ENCODE measurements at regions not wholly inside any gene's neighbourhood (a gene's known extent, or its start where the extent isn't known, plus 50 kb on each side); places are given as distances from the start of the nearest gene placed in this dataset.

DNA sequence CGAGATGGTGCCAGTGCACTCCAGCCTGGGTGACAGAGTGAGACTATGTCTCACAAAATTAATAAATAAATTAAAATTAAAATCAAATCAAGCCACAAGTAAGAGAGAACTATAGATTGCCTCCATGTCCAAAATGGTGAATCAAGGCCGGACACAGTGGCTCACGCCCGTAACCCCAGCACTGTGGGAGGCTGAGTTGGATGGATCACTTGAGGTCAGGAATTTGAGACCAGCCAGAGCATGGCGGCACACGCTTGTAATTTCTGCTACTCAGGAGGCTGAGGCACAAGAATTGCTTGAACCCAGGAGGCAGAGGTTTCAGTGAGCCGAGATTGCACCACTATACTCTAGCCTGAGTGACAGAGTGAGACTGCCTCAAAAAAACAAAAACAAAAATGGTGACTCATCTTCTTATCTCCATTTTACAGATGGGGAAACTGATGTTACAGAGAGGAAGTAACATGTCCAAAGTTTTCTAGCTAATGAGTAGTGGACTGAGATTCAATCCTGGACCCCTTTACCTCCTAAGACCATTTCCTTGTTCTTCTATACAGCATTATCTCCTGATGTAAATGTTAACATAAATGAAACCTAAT lies 99.0 kb upstream of the HNRNPU start:
- peaks cover 10 to 19% (median 16%) of the 10 kb centered on the region in 7 donors for H3K4me1 Mint-ChIP-seq
- H3K4me1 ChIP-seq (ENCODE audit: control insufficient read depth in 2 of 2, insufficient read depth in 2 of 2, low read length in 2 of 2): peaks cover 10 to 11% of the 10 kb centered on the region in 2 donors
- H3K4me3 Mint-ChIP-seq: peak overlapping the region in 3 of 10 donors; percentile 22 to 36 (median 26)
- H3K9me3 Mint-ChIP-seq: no peaks in the 10 kb centered on the region
- no peak overlapping the region for H3K4me3 ChIP-seq (ENCODE audit: low read length)
- no peaks in the 10 kb centered on the region for H3K27me3 ChIP-seq (ENCODE audit: control insufficient read depth in 2 of 2, insufficient read depth in 2 of 2, low read length in 2 of 2)
- CTCF ChIA-PET: no interaction called here
- no peaks in the 10 kb centered on the region for H3K36me3 Mint-ChIP-seq
- no peak overlapping the region for H3K27ac ChIP-seq (ENCODE audit: low read depth, low read length)
- ATAC-seq (no peak), DNase-seq (no peak)
- POLR2A ChIA-PET: interaction anchor here (1.0 to 9.7 kb wide), 3 partner anchors 10 to 130 kb away, joined by 3 to 308 read pairs (median 4); partner anchors contain the start of gene HNRNPU
- H3K27ac Mint-ChIP-seq: peak overlapping the region in 3 of 9 donors; percentile 54 to 77 (median 58)
- no peaks in the 10 kb centered on the region for H3K36me3 ChIP-seq (ENCODE audit: control insufficient read depth in 2 of 3, insufficient read depth in 3 of 3, low read length in 3 of 3)
- H3K27me3 Mint-ChIP-seq: peaks cover 0 to 3% (median 0%) of the 10 kb centered on the region in 5 donors
- intact Hi-C loops (cut with micrococcal nuclease): loop anchor here in 1 of 2 donors (10.0 kb wide), 2 partner anchors 991 to 1709 kb away; partner anchors contain the start of genes CEP170 and SDCCAG8
- no peaks in the 10 kb centered on the region for H3K9me3 ChIP-seq (ENCODE audit: control insufficient read depth in 2 of 3, low read length in 3 of 3)

DNA sequence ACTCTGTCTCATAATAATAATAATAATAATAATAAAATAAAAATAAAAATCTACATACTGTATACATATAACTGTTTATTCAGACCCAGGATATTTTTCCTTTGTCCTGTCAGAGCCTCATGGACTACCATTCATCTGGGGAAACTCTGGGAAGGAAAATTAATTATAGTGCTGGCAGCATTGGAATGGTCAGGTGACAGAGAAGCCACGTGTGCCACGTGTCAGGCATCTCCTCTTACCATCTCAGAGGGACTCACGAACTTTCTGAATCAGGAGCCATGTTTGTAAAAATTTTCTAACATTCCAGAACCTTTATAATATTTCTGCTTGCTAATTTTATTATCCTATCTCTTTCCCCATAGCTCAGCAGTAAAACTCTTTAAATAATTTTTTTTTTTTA lies 97.8 kb upstream of the HNRNPU start:
- no peaks in the 10 kb centered on the region for H3K9me3 Mint-ChIP-seq
- H3K27me3 Mint-ChIP-seq: no peaks in the 10 kb centered on the region

DNA sequence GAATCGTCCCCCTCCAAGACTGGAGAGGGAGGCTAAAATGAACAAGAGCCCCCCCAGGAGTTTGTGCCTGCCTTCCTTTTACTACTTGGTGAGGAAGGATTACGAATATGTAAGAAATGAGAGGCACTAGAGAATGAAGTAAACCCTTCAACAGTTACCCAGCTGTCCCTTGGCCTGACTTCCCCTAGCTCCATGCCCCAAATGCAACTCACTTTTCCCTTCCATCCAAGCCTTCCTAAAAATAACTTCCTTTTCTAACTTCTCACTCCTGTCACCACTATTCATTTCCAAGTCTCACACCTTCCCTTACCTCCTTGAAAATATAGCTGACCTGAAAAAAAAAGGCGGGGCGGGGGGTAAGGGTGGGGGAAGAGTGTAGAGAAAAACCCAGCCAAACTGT lies 96.6 kb upstream of the HNRNPU start:
- POLR2A ChIA-PET: no interaction called here

More for the DNA sequence above, 97.8 kb upstream of the HNRNPU start:
- intact Hi-C loops (cut with micrococcal nuclease): loop anchor here in 1 of 2 donors (10.0 kb wide), 2 partner anchors 993 to 1707 kb away; partner anchors contain the start of genes CEP170 and SDCCAG8
- no peak for ATAC-seq
- DNase-seq: no peak
- H3K27ac ChIP-seq (ENCODE audit: low read depth, low read length): no peak overlapping the region
- no peak overlapping the region for H3K4me3 ChIP-seq (ENCODE audit: low read length)
- no peaks in the 10 kb centered on the region for H3K27me3 ChIP-seq (ENCODE audit: control insufficient read depth in 2 of 2, insufficient read depth in 2 of 2, low read length in 2 of 2)
- Mint-ChIP-seq H3K36me3 (no peaks in the 10 kb centered on the region), H3K4me3 (no peak overlapping the region), H3K4me1 (peaks cover 8 to 16% (median 12%) of the 10 kb centered on the region in 7 donors), H3K27ac (no peak overlapping the region)
- CTCF ChIA-PET: no interaction called here
- H3K4me1 ChIP-seq (ENCODE audit: control insufficient read depth in 2 of 2, insufficient read depth in 2 of 2, low read length in 2 of 2): peaks cover 10 to 11% of the 10 kb centered on the region in 2 donors
- POLR2A ChIA-PET: no interaction called here
- H3K9me3 ChIP-seq (ENCODE audit: control insufficient read depth in 2 of 3, low read length in 3 of 3): no peaks in the 10 kb centered on the region
- H3K36me3 ChIP-seq (ENCODE audit: control insufficient read depth in 2 of 3, insufficient read depth in 3 of 3, low read length in 3 of 3): no peaks in the 10 kb centered on the region

DNA sequence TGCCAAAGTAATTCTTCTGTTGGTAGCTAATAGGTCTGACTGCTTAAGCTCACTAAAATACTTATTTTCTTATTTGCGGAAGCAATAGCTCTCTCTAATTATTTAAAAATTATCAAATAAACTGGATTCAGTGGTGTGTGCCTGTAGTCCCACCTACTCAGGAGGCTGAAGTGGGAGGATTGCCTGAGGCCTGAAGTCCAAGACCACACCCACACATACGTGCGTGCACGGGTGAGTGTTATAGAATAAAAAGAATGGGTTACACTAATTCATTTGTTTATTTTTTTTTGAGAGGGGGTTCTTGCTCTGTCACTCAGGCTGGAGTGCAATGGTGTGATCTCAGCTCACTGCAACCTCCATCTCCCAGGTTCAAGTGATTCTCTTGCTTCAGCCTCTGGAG lies 94.2 kb upstream of the HNRNPU start:
- ChIA-PET CTCF (no interaction called here), POLR2A (interaction anchor here (0.9 to 1.3 kb wide), 2 partner anchors 11 to 124 kb away, joined by 3 read pairs; a partner anchor contains a TSS)
- no peak overlapping the region for H3K27ac ChIP-seq (ENCODE audit: low read depth, low read length)
- DNase-seq (no peak), ATAC-seq (no peak)
- no peak overlapping the region for H3K4me3 Mint-ChIP-seq
- no peaks in the 10 kb centered on the region for H3K27me3 ChIP-seq (ENCODE audit: control insufficient read depth in 2 of 2, insufficient read depth in 2 of 2, low read length in 2 of 2)
- no peaks in the 10 kb centered on the region for H3K9me3 Mint-ChIP-seq
- no peaks in the 10 kb centered on the region for H3K36me3 Mint-ChIP-seq
- H3K27ac Mint-ChIP-seq: no peak overlapping the region
- H3K4me1 Mint-ChIP-seq: peaks cover under 1 to 5% (median 2%) of the 10 kb centered on the region in 7 donors
- H3K9me3 ChIP-seq (ENCODE audit: control insufficient read depth in 2 of 3, low read length in 3 of 3): no peaks in the 10 kb centered on the region
- peaks cover 0 to 10% (median 0%) of the 10 kb centered on the region in 5 donors for H3K27me3 Mint-ChIP-seq
- intact Hi-C loops (cut with micrococcal nuclease): no loop called here
- H3K36me3 ChIP-seq (ENCODE audit: control insufficient read depth in 2 of 3, insufficient read depth in 3 of 3, low read length in 3 of 3): no peaks in the 10 kb centered on the region
- peaks cover under 1 to 1% of the 10 kb centered on the region in 2 donors for H3K4me1 ChIP-seq (ENCODE audit: control insufficient read depth in 2 of 2, insufficient read depth in 2 of 2, low read length in 2 of 2)
- no peak overlapping the region for H3K4me3 ChIP-seq (ENCODE audit: low read length)

More for the DNA sequence above, 96.6 kb upstream of the HNRNPU start:
- intact Hi-C loops (cut with micrococcal nuclease): loop anchor here in 1 of 2 donors (10.0 kb wide), 2 partner anchors 994 to 1706 kb away; partner anchors contain the start of genes CEP170 and SDCCAG8
- Histone ChIP-seq H3K9me3 (ENCODE audit: control insufficient read depth in 2 of 3, low read length in 3 of 3) (no peaks in the 10 kb centered on the region), H3K36me3 (ENCODE audit: control insufficient read depth in 2 of 3, insufficient read depth in 3 of 3, low read length in 3 of 3) (no peaks in the 10 kb centered on the region), H3K27me3 (ENCODE audit: control insufficient read depth in 2 of 2, insufficient read depth in 2 of 2, low read length in 2 of 2) (no peaks in the 10 kb centered on the region), H3K4me1 (ENCODE audit: control insufficient read depth in 2 of 2, insufficient read depth in 2 of 2, low read length in 2 of 2) (peaks cover 10 to 11% of the 10 kb centered on the region in 2 donors), H3K27ac (ENCODE audit: low read depth, low read length) (no peak overlapping the region), H3K4me3 (ENCODE audit: low read length) (no peak overlapping the region)
- Mint-ChIP-seq H3K36me3 (no peaks in the 10 kb centered on the region), H3K4me1 (peaks cover 8 to 16% (median 12%) of the 10 kb centered on the region in 7 donors), H3K27ac (no peak overlapping the region), H3K27me3 (peaks cover 0 to 5% (median 0%) of the 10 kb centered on the region in 5 donors), H3K9me3 (no peaks in the 10 kb centered on the region), H3K4me3 (no peak overlapping the region)
- DNase-seq: no peak
- CTCF ChIA-PET: no interaction called here
- ATAC-seq: no peak

DNA sequence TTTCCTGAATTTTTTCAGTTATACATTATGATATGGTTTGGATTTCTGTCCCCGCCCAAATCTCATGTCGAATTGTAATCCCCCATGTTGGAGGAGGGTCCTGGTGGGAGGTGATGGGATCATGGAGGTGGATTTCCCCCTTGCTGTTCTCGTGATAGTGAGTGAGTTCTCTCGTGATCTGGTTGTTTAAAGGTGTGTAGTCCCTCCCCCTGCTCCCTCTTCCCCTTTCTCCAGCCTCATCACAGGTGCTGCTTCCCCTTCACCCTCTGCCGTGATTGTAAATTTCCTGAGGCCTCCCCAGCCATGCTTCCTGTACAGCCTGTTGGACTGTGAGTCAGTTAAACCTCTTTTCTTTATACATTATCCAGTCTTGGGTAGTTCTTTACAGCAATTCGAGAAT lies 93.2 kb upstream of the HNRNPU start:
- DNase-seq (no peak), ATAC-seq (no peak)
- intact Hi-C loops (cut with micrococcal nuclease): no loop called here
- Mint-ChIP-seq H3K4me3 (no peak overlapping the region), H3K27me3 (peaks cover 0 to 11% (median 0%) of the 10 kb centered on the region in 5 donors), H3K36me3 (no peaks in the 10 kb centered on the region), H3K27ac (no peak overlapping the region), H3K9me3 (no peaks in the 10 kb centered on the region), H3K4me1 (peaks cover 0 to 4% (median 0%) of the 10 kb centered on the region in 7 donors)
- H3K4me1 ChIP-seq (ENCODE audit: control insufficient read depth in 2 of 2, insufficient read depth in 2 of 2, low read length in 2 of 2): no peaks in the 10 kb centered on the region
- H3K4me3 ChIP-seq (ENCODE audit: low read length): no peak overlapping the region
- CTCF ChIA-PET: no interaction called here
- H3K36me3 ChIP-seq (ENCODE audit: control insufficient read depth in 2 of 3, insufficient read depth in 3 of 3, low read length in 3 of 3): no peaks in the 10 kb centered on the region
- H3K27me3 ChIP-seq (ENCODE audit: control insufficient read depth in 2 of 2, insufficient read depth in 2 of 2, low read length in 2 of 2): no peaks in the 10 kb centered on the region
- no peak overlapping the region for H3K27ac ChIP-seq (ENCODE audit: low read depth, low read length)
- POLR2A ChIA-PET: no interaction called here
- H3K9me3 ChIP-seq (ENCODE audit: control insufficient read depth in 2 of 3, low read length in 3 of 3): no peaks in the 10 kb centered on the region

DNA sequence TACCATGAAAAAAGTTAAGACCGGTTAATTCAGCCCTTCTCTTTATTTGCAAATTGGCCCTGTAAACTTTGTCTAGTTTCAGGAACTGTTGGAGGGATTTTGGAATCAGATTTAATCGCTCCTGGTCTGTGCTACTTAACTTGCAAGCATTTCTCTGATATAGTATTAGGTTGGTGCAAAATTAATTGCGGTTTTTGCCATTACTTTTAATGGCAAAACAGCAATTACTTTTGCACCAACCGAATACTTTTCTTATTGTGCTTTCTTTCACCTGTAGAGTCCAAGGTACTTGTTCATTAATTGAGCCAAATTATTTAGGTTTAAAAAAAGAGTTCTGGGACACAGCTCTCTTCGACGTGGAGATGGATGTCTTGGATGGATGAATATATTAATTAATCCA lies 92.8 kb upstream of the HNRNPU start:
- Histone ChIP-seq H3K27ac (ENCODE audit: low read depth, low read length) (no peak overlapping the region), H3K36me3 (ENCODE audit: control insufficient read depth in 2 of 3, insufficient read depth in 3 of 3, low read length in 3 of 3) (no peaks in the 10 kb centered on the region), H3K4me1 (ENCODE audit: control insufficient read depth in 2 of 2, insufficient read depth in 2 of 2, low read length in 2 of 2) (no peaks in the 10 kb centered on the region), H3K4me3 (ENCODE audit: low read length) (no peak overlapping the region), H3K9me3 (ENCODE audit: control insufficient read depth in 2 of 3, low read length in 3 of 3) (no peaks in the 10 kb centered on the region), H3K27me3 (ENCODE audit: control insufficient read depth in 2 of 2, insufficient read depth in 2 of 2, low read length in 2 of 2) (no peaks in the 10 kb centered on the region)
- H3K27me3 Mint-ChIP-seq: peaks cover 0 to 11% (median 0%) of the 10 kb centered on the region in 5 donors
- intact Hi-C loops (cut with micrococcal nuclease): no loop called here
- H3K4me1 Mint-ChIP-seq: peaks cover 0 to 4% (median 0%) of the 10 kb centered on the region in 7 donors
- CTCF ChIA-PET: no interaction called here
- H3K9me3 Mint-ChIP-seq: no peaks in the 10 kb centered on the region
- no peak for ATAC-seq
- POLR2A ChIA-PET: no interaction called here
- no peaks in the 10 kb centered on the region for H3K36me3 Mint-ChIP-seq
- no peak overlapping the region for H3K4me3 Mint-ChIP-seq
- no peak for DNase-seq
- H3K27ac Mint-ChIP-seq: no peak overlapping the region

DNA sequence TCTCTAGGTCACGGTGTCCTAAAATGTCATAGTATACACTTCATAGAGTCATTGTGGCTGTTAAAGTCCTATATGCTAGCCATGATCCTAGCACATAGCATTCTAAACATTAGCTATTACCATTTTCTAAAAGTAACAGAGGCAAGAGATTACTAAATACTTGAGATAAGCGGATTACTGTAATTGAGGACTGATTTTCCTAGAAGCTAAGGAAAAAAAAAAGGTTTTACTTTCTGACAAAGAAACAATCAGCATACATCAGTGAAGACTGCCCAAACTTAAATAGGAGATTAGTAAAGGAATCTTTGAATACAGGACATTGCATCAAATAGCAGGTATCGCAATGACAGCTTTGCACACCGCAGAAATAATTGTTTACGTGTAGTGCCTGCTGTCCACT lies 91.3 kb upstream of the HNRNPU start:
- no peaks in the 10 kb centered on the region for H3K9me3 Mint-ChIP-seq
- Histone ChIP-seq H3K36me3 (ENCODE audit: control insufficient read depth in 2 of 3, insufficient read depth in 3 of 3, low read length in 3 of 3) (no peaks in the 10 kb centered on the region), H3K4me1 (ENCODE audit: control insufficient read depth in 2 of 2, insufficient read depth in 2 of 2, low read length in 2 of 2) (no peaks in the 10 kb centered on the region), H3K27ac (ENCODE audit: low read depth, low read length) (no peak overlapping the region), H3K27me3 (ENCODE audit: control insufficient read depth in 2 of 2, insufficient read depth in 2 of 2, low read length in 2 of 2) (no peaks in the 10 kb centered on the region), H3K4me3 (ENCODE audit: low read length) (no peak overlapping the region), H3K9me3 (ENCODE audit: control insufficient read depth in 2 of 3, low read length in 3 of 3) (no peaks in the 10 kb centered on the region)
- no peaks in the 10 kb centered on the region for H3K36me3 Mint-ChIP-seq
- intact Hi-C loops (cut with micrococcal nuclease): no loop called here
- no peak for ATAC-seq
- H3K27ac Mint-ChIP-seq: no peak overlapping the region
- H3K4me1 Mint-ChIP-seq: peaks cover 0 to 4% (median 0%) of the 10 kb centered on the region in 7 donors
- ChIA-PET POLR2A (interaction anchor here (0.6 kb wide), 2 partner anchors 15 to 38 kb away, joined by 3 to 4 read pairs; no protein-coding TSS in a partner anchor), CTCF (no interaction called here)
- DNase-seq: no peak
- H3K27me3 Mint-ChIP-seq: peaks cover 0 to 11% (median 0%) of the 10 kb centered on the region in 5 donors
- H3K4me3 Mint-ChIP-seq: no peak overlapping the region

Data from naive thymus-derived CD4-positive, alpha-beta T cell (primary cell).